Stimulated activated CD4-positive, alpha-beta T cell treated with anti-CD3 and anti-CD28 coated beads, Interleukin-15, amount 100 ng/mL, for 24 hours (primary cell): ENCODE measurements at regions not wholly inside any gene's neighbourhood (a gene's known extent, or its start where the extent isn't known, plus 50 kb on each side); places are given as distances from the start of the nearest gene placed in this dataset.
"Not testable (repeated sequence)": the region's sequence is repeated elsewhere in the genome, so short reads cannot be mapped to it uniquely, and the experiment has no call there.

Source experiments
- DNase-seq: peaks from one replicate; pipeline ENCODE4 v3.0.0-alpha.2; 2020

- DNase-seq, result no peak
These were observed 587.4 kb downstream of the GALC start for GRCh38 chr14:87405563-87405962.

GRCh38 chr14:87397499-87397898, 595.5 kb downstream of the GALC start:
- DNase-seq, result no peak

GRCh38 chr14:87391066-87391465, 601.9 kb downstream of the GALC start:
- DNase-seq, result no peak

- no peak for DNase-seq
These were observed 604.0 kb downstream of the GALC start for GRCh38 chr14:87388946-87389345.

- DNase-seq, result no peak
These were observed 605.2 kb downstream of the GALC start for GRCh38 chr14:87387806-87388205.

- no peak for DNase-seq
These were observed 606.5 kb downstream of the GALC start for GRCh38 chr14:87386524-87386923.

GRCh38 chr14:87380054-87380453, 612.9 kb downstream of the GALC start:
- DNase-seq, result no peak

GRCh38 chr14:87368751-87369150, 624.2 kb downstream of the GALC start:
- no peak for DNase-seq

- not testable (repeated sequence) for DNase-seq
These were observed 632.7 kb downstream of the GALC start for GRCh38 chr14:87360246-87360645.

- DNase-seq, result no peak
These were observed 642.0 kb downstream of the GALC start for GRCh38 chr14:87351007-87351406.

GRCh38 chr14:87349921-87350320, 643.1 kb downstream of the GALC start:
- no peak for DNase-seq

- DNase-seq, result no peak
These were observed 649.3 kb downstream of the GALC start for GRCh38 chr14:87343652-87344051.

GRCh38 chr14:87334997-87335685, 657.8 kb downstream of the GALC start:
- no peak for DNase-seq

- no peak for DNase-seq
These were observed 661.0 kb downstream of the GALC start for GRCh38 chr14:87331991-87332390.

- DNase-seq, result no peak
These were observed 667.2 kb downstream of the GALC start for GRCh38 chr14:87325741-87326140.

- DNase-seq, result no peak
These were observed 669.8 kb downstream of the GALC start for GRCh38 chr14:87323191-87323590.

- DNase-seq, result no peak
These were observed 671.4 kb downstream of the GALC start for GRCh38 chr14:87321548-87321947.

- no peak for DNase-seq
These were observed 680.1 kb downstream of the GALC start for GRCh38 chr14:87312894-87313205.

- no peak for DNase-seq
These were observed 680.7 kb downstream of the GALC start for GRCh38 chr14:87312169-87312893.

GRCh38 chr14:87309557-87309956, 683.4 kb downstream of the GALC start:
- DNase-seq, result no peak

- DNase-seq, result no peak
These were observed 686.4 kb downstream of the GALC start for GRCh38 chr14:87306409-87307168.

GRCh38 chr14:87305345-87305744, 687.6 kb downstream of the GALC start:
- DNase-seq, result no peak

GRCh38 chr14:87304404-87304803, 688.6 kb downstream of the GALC start:
- no peak for DNase-seq

GRCh38 chr14:87286826-87287225, 706.2 kb downstream of the GALC start:
- no peak for DNase-seq
